ENCODE measurements at regions not wholly inside any gene's neighbourhood (a gene's known extent, or its start where the extent isn't known, plus 50 kb on each side); places are given as distances from the start of the nearest gene placed in this dataset.

GRCh38 chr5:136526021-136526420 is 160.7 kb upstream of the TRPC7 start:
- DNase-seq = no peak

- no peak for DNase-seq
Observed at GRCh38 chr5:136525597-136525996, 160.3 kb upstream of the TRPC7 start.

GRCh38 chr5:136522217-136522956 is 157.0 kb upstream of the TRPC7 start:
- DNase-seq = no peak

GRCh38 chr5:136521696-136522095 is 156.4 kb upstream of the TRPC7 start:
- no peak for DNase-seq

GRCh38 chr5:136518814-136519213 is 153.5 kb upstream of the TRPC7 start:
- DNase-seq = no peak

GRCh38 chr5:136518174-136518573 is 152.8 kb upstream of the TRPC7 start:
- DNase-seq = no peak

GRCh38 chr5:136517755-136518154 is 152.4 kb upstream of the TRPC7 start:
- no peak for DNase-seq

GRCh38 chr5:136516637-136517036 is 151.3 kb upstream of the TRPC7 start:
- DNase-seq = no peak

GRCh38 chr5:136513430-136513829 is 148.1 kb upstream of the TRPC7 start:
- DNase-seq = no peak

- DNase-seq = no peak
Observed at GRCh38 chr5:136511046-136511445, 145.7 kb upstream of the TRPC7 start.

GRCh38 chr5:136510481-136510880 is 145.1 kb upstream of the TRPC7 start:
- DNase-seq = no peak

GRCh38 chr5:136506131-136506530 is 140.8 kb upstream of the TRPC7 start:
- DNase-seq = no peak

GRCh38 chr5:136501133-136501532 is 135.8 kb upstream of the TRPC7 start:
- no peak for DNase-seq

- DNase-seq = no peak
Observed at GRCh38 chr5:136492587-136492986, 127.2 kb upstream of the TRPC7 start.

GRCh38 chr5:136491806-136492205 is 126.5 kb upstream of the TRPC7 start:
- DNase-seq = no peak

GRCh38 chr5:136484808-136485325 is 119.5 kb upstream of the TRPC7 start:
- DNase-seq = no peak

GRCh38 chr5:136482206-136482605 is 116.9 kb upstream of the TRPC7 start:
- no peak for DNase-seq

- no peak for DNase-seq
Observed at GRCh38 chr5:136474466-136474865, 109.1 kb upstream of the TRPC7 start.

- DNase-seq = no peak
Observed at GRCh38 chr5:136467632-136468031, 102.3 kb upstream of the TRPC7 start.

GRCh38 chr5:136466041-136466415 is 100.7 kb upstream of the TRPC7 start:
- no peak for DNase-seq

GRCh38 chr5:136458481-136458880 is 93.1 kb upstream of the TRPC7 start:
- DNase-seq = no peak

GRCh38 chr5:136457390-136458013 is 92.2 kb upstream of the TRPC7 start:
- no peak for DNase-seq

GRCh38 chr5:136455409-136455808 is 90.1 kb upstream of the TRPC7 start:
- no peak for DNase-seq

- DNase-seq = no peak
Observed at GRCh38 chr5:136453986-136454758, 88.8 kb upstream of the TRPC7 start.

Data from amniotic stem cell (primary cell).